Stomach (tissue), 8 donors: ENCODE measurements at regions not wholly inside any gene's neighbourhood (a gene's known extent, or its start where the extent isn't known, plus 50 kb on each side); places are given as distances from the start of the nearest gene placed in this dataset.

Source experiments
- DNase-seq, 2 donors: peaks; one replicate each; pipeline versions ENCODE4 v3.0.0 to v3.0.0-alpha.2; 2013 to 2019
- H3K27ac ChIP-seq, 5 donors: fragments of 200-600 bp in 4 of 5; sonication (generic) in 4 of 5; one replicate each; pipeline ENCODE4 v1.5.1; 2013 to 2019; ENCODE audit warnings: mild to moderate bottlenecking in 1 of 5, moderate library complexity in 1 of 5
- H3K27me3 ChIP-seq, 3 donors: fragments of 200-600 bp; sonication (generic); one replicate each; pipeline ENCODE4 v1.5.1; 2017 to 2019; ENCODE audit warnings: mixed run types in 1 of 3
- H3K36me3 ChIP-seq, 4 donors: fragments of 200-600 bp; sonication (generic); 1 replicate in 3 of 4; 2 replicates in 1 of 4; pipeline ENCODE4 v1.5.1; 2016 to 2019
- H3K4me1 ChIP-seq, 4 donors: fragments of 200-600 bp; sonication (generic); one replicate each; pipeline ENCODE4 v1.5.1; 2016 to 2019
- H3K4me3 ChIP-seq, 4 donors: fragments of 200-600 bp; sonication (generic) in 3 of 4; one replicate each; pipeline ENCODE4 v1.5.1; 2016 to 2019; ENCODE audit warnings: mild to moderate bottlenecking in 1 of 4
- H3K9me3 ChIP-seq, 4 donors: fragments of 200-600 bp; sonication (generic); one replicate each; pipeline ENCODE4 v1.5.1; 2016 to 2019
- CTCF ChIP-seq, 7 experiments: fragments of 450-650 bp in 4 of 7; fragments of 200-600 bp in 3 of 7; sonication (generic) in 3 of 7; IDR thresholded peaks; one replicate each; pipeline ENCODE4 v1.5.1; 2016 to 2019; ENCODE audit warnings: antibody characterized with exemption in 7 of 7, control low read depth in 2 of 7, mild to moderate bottlenecking in 1 of 7
- EP300 ChIP-seq: sonication (generic); formaldehyde crosslinking; IDR thresholded peaks from one replicate; pipeline ENCODE4 v1.6.1; 2017; ENCODE audit warnings: antibody characterized with exemption
- POLR2A ChIP-seq, 4 donors: fragments of 450-650 bp; IDR thresholded peaks; one replicate each; pipeline ENCODE4 v1.6.1; 2016; ENCODE audit warnings: antibody characterized with exemption in 4 of 4, control low read depth in 2 of 4, mild to moderate bottlenecking in 1 of 4, moderate library complexity in 1 of 4
- POLR2AphosphoS5 ChIP-seq, 3 donors: sonication (generic); formaldehyde crosslinking; IDR thresholded peaks; one replicate each; pipeline ENCODE4 v1.6.1; 2016; ENCODE audit warnings: antibody characterized with exemption in 3 of 3
- WGBS, 5 donors: extraction: QIAGEN DNeasy Blood & Tissue Kit in 3 of 5; methylation state at CpG; one replicate each; pipeline versions ENCODE4 v1.1.5 to v1.1.7; 2013 to 2018; 5-methylcytosine and 5-hydroxymethylcytosine counted together
- intact Hi-C: fragments of 100-400 bp; cut with DNase I; formaldehyde crosslinking; loops from one replicate; pipeline ENCODE4 v1.15.1; 2023; ENCODE audit warnings: low total_unique reads
- donor health status: healthy with polysubstance abuse.
- donor health status: Bipolar disorder and iron deficiency.
- donor health status: healthy.

- intact Hi-C loops: no loop called here
- H3K4me3 ChIP-seq: no peak overlapping the region
- 43 to 65% (median 63%) methylated on average over 5 of the region's 5 CpGs for WGBS, 5 donors
- no peak overlapping the region for H3K27ac ChIP-seq
- no peak for TF ChIP-seq POLR2A (IDR thresholded peaks at IDR 0.05)
- TF ChIP-seq POLR2AphosphoS5 (IDR thresholded peaks at IDR 0.05): no peak
- no peak for TF ChIP-seq EP300
- no peak for TF ChIP-seq CTCF (IDR thresholded peaks at IDR 0.05)
- no peaks in the 10 kb centered on the region for H3K27me3 ChIP-seq
- no peaks in the 10 kb centered on the region for H3K9me3 ChIP-seq
- DNase-seq: peak in 1 of 2 donors; percentile 36
- peaks cover 0 to 14% (median 8%) of the 10 kb centered on the region in 4 donors for H3K4me1 ChIP-seq
- no peaks in the 10 kb centered on the region for H3K36me3 ChIP-seq
Measured at GRCh38 chr9:89706731-89707191, 101.9 kb downstream of the GADD45G start.

- peak in 1 of 2 donors; percentile 62 for DNase-seq
- Histone ChIP-seq H3K9me3 (no peaks in the 10 kb centered on the region), H3K36me3 (no peaks in the 10 kb centered on the region), H3K27me3 (no peaks in the 10 kb centered on the region), H3K27ac (peak overlapping the region in 3 of 5 donors; percentile 37 to 69 (median 38)), H3K4me3 (no peak overlapping the region), H3K4me1 (peaks cover 0 to 14% (median 8%) of the 10 kb centered on the region in 4 donors)
- 49 to 75% (median 69%) methylated on average over 6 of the region's 6 CpGs for WGBS, 5 donors
- TF ChIP-seq POLR2AphosphoS5 (IDR thresholded peaks at IDR 0.05) (peak in 2 of 3 donors; percentile 50 to 51), CTCF (IDR thresholded peaks at IDR 0.05) (no peak)
- intact Hi-C loops: loop anchor here (10.0 kb wide), 1 partner anchor 56 kb away; no protein-coding TSS in a partner anchor
Measured at GRCh38 chr9:89710697-89711096, 105.9 kb downstream of the GADD45G start.

GRCh38 chr9:89711866-89712265 lies 107.1 kb downstream of the GADD45G start:
- Histone ChIP-seq H3K9me3 (no peaks in the 10 kb centered on the region), H3K36me3 (no peaks in the 10 kb centered on the region), H3K4me3 (no peak overlapping the region), H3K4me1 (peaks cover 0 to 14% (median 8%) of the 10 kb centered on the region in 4 donors), H3K27me3 (no peaks in the 10 kb centered on the region), H3K27ac (no peak overlapping the region)
- TF ChIP-seq POLR2AphosphoS5 (IDR thresholded peaks at IDR 0.05) (no peak), POLR2A (IDR thresholded peaks at IDR 0.05) (no peak), CTCF (IDR thresholded peaks at IDR 0.05) (no peak), EP300 (no peak)
- WGBS, 5 donors: 33 to 63% (median 40%) methylated on average over 5 of the region's 5 CpGs
- no peak for DNase-seq
- intact Hi-C loops: loop anchor here (10.0 kb wide), 1 partner anchor 57 kb away; no protein-coding TSS in a partner anchor

- intact Hi-C loops: loop anchor here (10.0 kb wide), 1 partner anchor 57 kb away; no protein-coding TSS in a partner anchor
- H3K4me1 ChIP-seq: peaks cover 0 to 14% (median 8%) of the 10 kb centered on the region in 4 donors
- DNase-seq: no peak
- no peaks in the 10 kb centered on the region for H3K27me3 ChIP-seq
- TF ChIP-seq POLR2AphosphoS5 (IDR thresholded peaks at IDR 0.05): no peak
- TF ChIP-seq POLR2A (IDR thresholded peaks at IDR 0.05): no peak
- H3K9me3 ChIP-seq: peaks cover 0 to under 1% (median 0%) of the 10 kb centered on the region in 4 donors
- 74 to 83% (median 79%) methylated on average over 5 of the region's 5 CpGs for WGBS, 5 donors
- H3K27ac ChIP-seq: no peak overlapping the region
- H3K36me3 ChIP-seq: no peaks in the 10 kb centered on the region
- no peak overlapping the region for H3K4me3 ChIP-seq
Measured at GRCh38 chr9:89712283-89712682, 107.5 kb downstream of the GADD45G start.

- Histone ChIP-seq H3K4me3 (no peak overlapping the region), H3K27me3 (no peaks in the 10 kb centered on the region), H3K36me3 (no peaks in the 10 kb centered on the region), H3K4me1 (peaks cover 0 to 14% (median 8%) of the 10 kb centered on the region in 4 donors), H3K27ac (no peak overlapping the region), H3K9me3 (peaks cover 0 to 8% (median 2%) of the 10 kb centered on the region in 4 donors)
- peak in 1 of 2 donors; percentile 48 for DNase-seq
- WGBS, 5 donors: 57 to 72% (median 62%) methylated on average over 5 of the region's 5 CpGs
- TF ChIP-seq EP300: no peak
- intact Hi-C loops: loop anchor here (10.0 kb wide), 1 partner anchor 60 kb away; no protein-coding TSS in a partner anchor
Measured at GRCh38 chr9:89714321-89714720, 109.5 kb downstream of the GADD45G start.
